GM21619 (cell line): ENCODE measurements at regions not wholly inside any gene's neighbourhood (a gene's known extent, or its start where the extent isn't known, plus 50 kb on each side); places are given as distances from the start of the nearest gene placed in this dataset.

Experiments used
- ATAC-seq: cut with Tn5 transposase; IDR thresholded peaks from one replicate; pipeline ENCODE4 v1.9.1; 2021; ENCODE audit not compliant: unreplicated experiment

DNA sequence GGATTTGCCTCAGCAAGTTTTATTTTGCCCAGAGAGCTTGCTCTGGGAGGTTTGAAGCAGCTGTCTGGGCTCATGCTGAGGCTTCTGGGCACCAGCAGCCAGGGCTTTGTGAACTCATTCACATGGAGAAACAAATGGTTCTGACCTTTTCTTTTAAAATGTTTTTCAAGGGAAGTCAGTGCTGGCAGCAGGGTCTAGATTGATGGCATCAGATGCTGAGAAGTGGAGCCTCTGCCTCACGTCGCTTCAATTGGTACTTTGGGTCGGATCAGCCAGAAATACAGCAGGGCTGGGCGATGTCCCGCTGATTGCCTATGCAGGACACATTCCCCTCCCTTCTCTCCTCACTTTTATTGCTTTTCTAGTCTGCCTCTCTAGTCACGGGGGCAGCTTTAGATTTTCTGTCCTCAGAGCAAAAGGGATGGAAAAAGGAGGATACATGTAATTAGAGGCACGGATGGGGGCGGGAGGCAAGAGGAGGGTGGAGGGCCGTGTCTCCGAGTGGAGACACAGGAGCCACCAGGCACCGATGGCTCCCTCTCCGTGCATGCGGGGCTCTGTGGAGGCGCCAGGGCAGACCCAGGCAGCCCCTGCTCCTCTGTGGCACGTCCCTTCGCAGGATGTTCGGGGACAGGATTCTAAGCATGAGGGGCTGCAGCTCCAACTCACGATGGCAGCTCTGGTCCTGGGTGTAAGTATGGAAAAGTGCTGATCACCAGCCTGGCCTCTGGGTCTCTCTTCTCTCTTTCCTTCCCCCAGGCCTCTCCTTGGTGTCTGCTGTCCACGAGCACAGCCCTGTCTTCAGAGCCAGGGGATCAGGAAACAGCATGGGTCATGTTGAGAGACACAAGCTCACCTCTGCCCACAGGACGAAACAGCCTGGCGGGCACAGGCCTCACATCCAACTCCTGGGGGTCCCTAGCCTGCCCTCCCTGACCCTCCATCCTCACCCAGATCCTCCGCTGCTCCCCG lies 116.1 kb downstream of the FAM43A start:
- ATAC-seq, result no peak

DNA sequence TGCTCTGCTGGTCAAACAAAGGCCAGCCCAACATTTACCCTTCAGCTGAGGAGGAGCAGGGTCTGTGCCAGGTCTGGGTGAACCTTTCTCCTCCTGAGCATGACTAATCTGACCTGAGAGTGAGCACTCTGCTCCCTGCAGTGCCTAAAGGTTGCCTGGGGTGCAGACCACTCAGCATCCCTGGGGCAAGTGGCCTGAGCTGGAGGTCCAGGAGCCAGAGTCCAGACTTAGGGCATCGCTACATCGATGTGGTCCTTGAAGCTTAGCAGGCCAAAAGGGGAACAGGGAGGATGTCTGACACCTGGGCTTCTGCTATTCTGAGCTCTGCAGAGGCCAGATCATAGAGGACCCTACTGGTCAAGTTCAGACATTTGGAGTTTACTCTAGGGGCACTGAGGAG lies 119.1 kb downstream of the FAM43A start:
- ATAC-seq, result no peak

DNA sequence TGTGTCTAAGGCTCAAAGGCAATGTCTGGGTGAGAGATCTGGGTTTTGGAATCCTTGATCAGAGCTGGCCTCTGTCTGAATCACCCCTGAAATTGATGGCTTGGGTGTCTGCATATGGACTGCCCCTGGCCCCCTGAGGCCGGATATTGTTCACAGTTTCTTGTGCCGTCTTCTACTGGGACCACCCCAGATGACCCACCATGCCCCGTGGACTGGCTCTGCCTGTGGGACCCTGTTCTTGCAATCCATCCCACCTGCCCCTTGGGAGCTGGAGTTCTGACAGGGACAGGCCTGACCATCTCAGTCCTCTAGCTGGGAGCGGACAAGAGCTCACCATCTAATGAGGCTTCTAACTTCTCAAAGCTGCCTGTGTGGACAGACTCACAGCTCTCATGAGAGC lies 119.9 kb downstream of the FAM43A start:
- no peak for ATAC-seq

DNA sequence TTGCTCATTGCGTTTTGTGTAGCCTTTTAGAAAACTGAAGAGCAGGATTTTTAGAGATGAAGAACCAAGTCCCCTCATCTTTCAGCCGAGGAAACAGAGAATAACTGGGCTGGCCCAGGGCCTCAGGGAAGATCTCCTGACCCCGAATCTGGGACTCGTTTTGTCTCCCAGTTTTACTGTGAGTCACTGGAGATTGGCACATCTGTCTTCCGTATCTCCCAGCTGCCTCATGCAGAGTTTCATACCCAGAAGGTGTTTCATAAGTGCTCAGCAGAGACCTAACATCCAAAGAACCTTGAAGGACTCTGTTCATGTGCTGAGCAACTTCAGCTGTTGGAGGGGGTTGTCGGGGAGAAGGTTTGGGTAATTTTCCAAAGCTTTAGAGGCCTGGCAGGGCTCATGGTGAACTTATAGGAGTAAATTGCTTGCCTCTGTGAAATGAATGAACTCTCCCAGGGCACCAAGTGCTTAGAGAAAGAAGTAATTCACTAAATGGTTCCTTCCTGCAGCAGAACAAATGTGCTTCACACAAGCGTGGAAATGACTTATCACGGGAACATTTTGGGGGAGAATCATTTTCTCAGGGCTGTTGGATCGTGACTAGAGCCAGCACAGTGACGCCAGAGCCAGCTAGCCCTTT lies 121.4 kb downstream of the FAM43A start:
- ATAC-seq, result no peak

DNA sequence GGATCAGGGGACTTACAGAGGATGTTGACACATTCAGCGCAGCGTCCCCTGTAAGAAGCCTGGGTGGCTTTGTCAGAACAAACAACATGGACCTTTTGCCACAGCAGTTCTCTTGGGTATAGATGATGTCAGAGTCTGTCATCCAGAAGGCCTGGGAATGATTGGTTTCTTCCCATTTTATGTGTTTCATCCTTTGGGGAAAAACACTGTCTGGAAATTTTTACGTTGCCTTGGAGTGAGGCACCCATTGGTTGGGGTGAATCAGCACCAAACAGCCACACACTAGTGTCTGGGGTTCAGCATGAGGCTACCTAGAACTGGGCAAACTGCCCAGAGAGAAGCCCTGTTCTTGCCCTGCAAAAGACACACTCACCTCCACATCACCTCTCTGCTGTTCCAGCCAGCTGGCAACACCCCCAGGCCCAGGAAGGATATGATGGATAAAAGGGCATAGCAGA lies 123.0 kb downstream of the FAM43A start:
- no peak for ATAC-seq

DNA sequence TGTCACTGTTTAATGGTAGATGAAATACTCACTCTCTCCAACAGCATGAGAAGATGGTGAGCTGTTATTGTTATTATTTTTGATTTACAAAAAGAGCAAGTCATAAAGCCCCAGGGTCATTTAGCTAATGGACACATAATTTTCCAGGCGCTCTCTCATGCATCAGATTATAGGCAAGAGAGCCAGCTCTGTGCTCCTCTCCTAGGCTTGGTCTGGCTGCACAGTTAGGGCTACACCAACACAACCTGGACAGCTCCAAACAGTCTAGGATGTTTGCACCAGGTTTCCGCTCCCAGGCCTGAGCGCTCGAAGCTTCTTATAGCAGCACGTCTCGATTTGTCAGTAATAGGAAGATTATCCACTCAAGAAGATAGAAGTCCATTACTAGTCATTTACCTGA lies 123.7 kb downstream of the FAM43A start:
- no peak for ATAC-seq

DNA sequence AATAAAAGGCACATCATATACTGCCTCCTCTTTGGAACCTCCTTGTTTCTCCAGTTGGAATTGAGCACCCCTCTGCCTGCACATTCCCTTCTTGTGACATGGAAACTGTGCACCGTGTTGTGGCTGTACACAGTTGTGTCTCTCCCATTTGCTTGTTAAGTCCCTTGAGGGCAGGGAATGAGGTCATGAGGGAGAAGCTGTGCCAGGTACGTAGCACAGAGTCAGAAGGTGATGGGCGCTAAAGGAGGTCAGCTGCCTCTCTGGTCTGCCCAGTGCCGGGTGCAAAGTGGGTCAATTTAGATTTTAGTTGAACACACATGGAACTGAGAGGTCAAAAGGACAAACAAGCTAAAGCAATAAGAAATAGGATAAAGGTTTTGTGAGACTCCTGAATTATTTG lies 124.4 kb downstream of the FAM43A start:
- no peak for ATAC-seq

DNA sequence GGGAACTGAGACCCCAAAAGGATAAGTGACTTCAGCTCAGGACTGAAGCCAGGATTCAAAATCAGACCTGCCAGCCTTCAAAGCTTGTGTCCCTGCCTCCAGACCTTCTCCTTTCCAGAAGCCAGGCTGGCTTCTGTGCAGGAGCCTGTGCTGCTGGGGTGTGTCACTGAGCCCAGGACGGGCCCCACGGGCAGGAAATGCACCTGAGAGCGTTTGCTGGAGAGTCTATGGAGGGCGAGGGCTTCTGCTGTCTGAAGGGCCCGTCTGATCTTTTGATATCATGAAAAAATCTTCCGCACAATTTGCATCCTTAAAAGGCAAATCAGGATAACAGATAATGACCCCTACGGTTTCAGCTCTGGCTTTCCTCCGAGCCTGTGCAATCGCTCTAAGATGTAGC lies 125.4 kb downstream of the FAM43A start:
- ATAC-seq, result no peak

DNA sequence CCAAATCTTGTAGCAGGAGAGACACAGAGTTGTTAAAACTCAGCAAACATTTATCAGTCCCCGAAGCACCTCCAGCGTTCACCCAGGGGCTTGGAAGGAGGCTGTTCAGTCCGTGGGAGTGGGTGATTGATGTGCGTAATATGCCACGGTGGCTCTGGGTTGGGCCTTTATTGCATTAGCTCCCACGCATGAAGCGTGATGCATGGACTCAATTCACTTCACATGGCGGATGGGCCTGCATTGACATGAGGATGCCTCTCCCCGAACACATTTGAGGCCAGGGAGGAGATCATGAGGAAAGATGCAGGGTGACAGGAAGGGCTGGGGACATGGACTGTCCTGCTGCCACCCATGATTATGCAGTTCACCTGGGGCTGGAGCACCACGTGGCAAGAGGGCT lies 126.5 kb downstream of the FAM43A start:
- ATAC-seq, result no peak

DNA sequence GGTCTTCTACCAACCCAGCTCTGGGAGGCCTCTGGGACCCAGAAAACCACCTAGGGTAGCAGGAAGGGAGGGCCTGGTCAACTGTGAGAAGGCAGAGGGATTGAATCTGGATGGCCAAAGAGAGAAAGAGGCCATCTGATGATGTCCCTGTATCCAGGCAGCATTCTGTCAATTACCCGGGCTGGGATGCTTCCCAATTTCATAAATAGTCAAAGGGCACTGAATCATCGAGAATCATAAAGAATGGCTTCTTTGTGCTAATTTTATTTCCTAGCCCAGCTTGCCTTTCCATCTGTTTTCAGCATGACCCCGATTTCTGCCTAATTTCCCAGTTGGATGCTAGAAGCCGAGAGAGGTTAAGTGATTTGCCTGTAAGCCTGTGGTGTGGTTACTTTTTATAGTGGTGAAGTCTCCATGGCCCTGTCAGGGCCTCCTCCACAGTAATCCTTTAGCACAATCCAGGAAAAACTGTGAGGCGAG lies 129.2 kb downstream of the FAM43A start:
- no peak for ATAC-seq

DNA sequence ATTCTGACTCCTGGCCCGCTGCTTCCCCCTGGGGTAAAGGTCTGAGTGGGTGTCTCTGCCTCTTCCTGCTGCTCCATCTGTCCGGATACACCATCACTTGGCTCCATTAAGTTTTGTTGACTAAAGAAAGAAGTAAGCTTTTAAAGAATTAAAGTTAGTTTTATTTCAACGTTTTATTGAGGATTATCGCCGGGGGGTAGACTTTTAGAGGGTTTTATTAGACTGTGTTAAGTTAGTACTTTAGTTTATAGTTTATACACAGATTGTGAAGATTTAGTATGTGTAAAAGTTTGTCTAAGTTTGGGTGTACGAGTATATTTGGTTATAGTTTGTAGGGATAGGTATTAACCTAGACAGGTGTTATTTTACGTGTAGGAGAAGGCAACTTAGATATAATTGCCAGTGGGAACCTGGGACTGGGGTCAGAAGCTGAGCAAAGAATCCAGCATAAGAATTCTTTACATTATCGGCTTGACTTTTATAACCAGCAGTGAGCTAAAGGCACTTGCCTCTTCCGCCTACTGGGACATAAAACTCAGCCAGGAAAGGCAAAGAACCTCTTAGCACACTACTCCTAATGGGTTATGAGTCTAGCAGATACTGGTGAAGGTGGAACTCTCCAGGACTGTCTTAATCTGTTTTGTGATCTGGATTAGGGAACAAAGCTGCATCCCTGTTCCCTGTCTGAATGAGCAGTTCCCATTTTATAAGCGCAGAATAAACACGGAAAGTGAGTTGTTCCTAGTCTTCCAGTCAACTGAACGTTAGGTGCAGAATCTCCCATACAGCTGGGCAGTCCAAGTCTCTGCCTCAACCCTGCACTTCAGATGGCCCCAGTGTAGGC lies 131.3 kb downstream of the FAM43A start:
- no peak for ATAC-seq

DNA sequence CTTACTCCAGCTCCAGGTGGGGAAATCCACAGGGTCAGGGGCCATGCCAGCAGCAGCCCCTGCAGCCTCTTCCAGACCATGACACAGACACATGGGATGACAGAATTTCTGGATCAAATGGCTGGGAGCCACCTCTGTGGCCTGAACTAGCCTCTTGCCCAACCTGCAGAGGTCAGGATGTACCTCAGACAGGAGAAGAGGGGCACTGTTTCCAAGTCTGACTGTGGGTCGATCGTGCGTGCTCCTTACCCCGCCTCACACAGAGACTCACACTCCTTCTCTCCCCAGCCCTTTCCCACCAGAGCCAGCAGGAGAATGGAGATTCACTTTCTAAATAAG lies 131.9 kb downstream of the FAM43A start:
- ATAC-seq, result no peak

DNA sequence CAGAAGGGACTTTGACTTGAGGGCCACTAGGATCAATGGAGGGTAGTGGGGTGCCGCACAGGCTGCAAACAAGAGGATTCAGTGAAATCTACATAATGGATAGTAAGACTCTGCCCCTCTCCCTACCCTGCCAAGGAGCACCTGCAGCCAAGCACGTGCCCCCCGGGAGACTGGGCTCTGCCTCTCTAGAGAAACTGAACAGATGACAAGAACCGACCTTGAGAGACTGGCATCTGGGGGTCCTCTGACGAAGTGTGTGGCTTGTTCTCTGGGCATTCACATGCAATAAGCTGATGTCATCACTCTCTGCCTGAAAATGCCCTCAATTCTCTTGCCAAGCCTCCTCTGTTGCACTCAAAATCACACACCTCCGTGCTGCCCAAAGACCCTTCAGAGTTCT lies 132.3 kb downstream of the FAM43A start:
- ATAC-seq, result no peak

DNA sequence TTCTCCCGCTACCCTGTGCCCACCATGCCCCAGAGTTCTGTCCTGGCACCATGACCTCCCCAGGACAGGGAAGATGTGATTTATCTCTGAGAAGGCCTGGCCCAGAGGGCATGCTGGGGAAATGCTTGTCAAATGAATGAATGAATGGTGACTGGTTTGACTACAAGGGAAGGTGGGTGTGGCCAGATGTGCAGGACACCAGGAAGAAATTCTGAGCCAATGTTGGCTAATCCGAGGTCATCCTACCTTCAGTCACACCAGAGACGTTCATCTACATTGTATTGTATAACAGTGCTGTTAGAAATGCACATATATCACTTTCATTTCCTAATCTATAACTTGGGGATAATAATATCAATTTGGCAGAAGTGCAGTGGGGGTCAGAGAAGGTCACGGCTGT lies 138.4 kb downstream of the FAM43A start:
- no peak for ATAC-seq

DNA sequence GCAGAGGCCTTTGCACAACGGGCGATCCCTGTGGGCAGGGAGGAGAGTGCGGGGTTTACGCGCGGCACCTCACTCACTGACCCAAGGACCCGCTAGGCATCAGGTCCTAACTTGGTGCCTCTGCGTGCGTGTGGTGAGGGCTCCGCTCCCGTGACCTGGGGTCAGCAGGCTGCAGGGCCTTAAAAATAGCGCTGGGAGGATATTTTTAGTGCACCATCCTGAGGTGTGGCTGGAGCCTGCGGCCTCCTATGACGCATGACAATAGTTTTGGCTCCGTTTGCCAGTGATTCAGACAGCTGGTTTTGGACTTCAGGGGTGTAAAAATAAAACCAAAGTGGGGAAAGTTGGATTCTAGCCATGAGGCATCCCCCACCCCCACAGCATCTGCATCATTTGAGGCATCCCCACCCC lies 139.0 kb downstream of the FAM43A start:
- ATAC-seq, result no peak

DNA sequence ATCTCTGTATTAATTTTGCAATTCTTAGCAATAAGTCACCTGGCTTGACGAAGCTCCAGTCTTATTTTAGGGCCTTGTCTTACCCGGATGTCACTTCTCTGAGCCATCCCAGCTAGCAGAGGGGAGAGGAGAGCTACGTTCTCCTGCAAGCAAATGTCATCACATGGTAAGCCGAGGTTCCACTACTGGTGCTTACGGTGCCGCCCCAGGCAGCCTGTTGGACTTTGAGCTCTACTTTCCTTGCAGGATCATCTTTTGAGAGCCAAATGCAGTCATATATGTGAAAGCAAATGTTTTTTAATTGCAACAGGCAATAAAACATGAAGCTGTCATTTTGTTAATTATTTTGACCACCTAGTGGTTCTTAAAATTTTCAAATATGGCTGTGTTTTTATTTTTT lies 140.9 kb downstream of the FAM43A start:
- ATAC-seq, result no peak

DNA sequence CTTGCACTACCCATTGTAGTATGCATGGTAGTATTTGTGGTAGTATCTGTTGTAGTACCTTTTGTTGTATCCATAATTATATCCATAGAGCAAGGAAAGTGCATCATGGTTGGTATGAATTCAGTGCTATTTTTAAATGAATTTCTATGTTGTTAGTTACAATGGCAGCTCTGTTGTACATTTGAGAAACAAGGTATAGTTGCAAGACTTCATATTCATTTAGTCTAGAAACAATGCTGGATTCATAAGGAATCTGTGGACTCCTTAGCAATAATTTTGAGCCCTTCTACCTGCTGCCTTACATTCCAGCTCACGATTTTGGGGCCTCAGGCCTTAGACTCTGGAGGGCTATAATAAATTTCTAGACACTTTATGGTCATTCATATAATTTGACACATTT lies 141.8 kb downstream of the FAM43A start:
- ATAC-seq, result no peak

DNA sequence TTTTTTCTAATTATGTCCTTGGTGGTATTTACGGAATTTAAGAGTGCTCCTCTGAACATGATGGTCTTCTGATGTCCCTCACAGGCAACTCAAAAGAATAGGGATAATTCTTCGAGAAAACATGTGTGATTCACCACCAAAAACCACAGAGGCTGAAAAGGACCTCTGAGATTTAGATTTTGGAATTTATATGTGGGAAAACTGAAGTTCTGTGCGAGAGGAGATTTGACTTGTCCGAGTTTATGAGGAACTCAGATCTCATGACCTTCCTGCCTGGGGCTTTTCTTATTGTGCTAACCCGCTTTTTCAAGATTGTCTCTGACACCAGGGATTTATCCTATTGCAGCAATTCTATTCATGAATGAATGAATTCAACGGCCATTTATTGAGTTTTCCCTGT lies 142.4 kb downstream of the FAM43A start:
- ATAC-seq, result no peak

DNA sequence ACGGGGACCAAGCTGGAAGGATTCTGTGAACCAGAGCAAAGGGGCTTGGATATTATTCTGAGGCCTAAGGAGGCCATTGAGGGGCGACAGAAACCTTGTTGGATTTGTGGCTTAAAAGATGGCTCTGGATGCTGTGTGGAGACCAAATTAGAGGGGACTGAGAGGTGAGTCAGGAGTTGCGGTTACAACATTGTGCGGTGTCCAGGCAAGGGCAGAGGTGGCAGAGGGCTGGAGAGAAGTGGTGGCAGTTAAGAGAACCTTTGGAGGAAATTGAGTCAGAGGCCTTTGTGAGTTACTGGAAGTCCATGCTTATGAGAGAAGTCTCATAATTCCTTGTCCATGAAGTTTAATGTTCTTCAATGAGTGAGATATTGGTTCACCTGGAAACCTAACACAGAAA lies 143.2 kb downstream of the FAM43A start:
- no peak for ATAC-seq

DNA sequence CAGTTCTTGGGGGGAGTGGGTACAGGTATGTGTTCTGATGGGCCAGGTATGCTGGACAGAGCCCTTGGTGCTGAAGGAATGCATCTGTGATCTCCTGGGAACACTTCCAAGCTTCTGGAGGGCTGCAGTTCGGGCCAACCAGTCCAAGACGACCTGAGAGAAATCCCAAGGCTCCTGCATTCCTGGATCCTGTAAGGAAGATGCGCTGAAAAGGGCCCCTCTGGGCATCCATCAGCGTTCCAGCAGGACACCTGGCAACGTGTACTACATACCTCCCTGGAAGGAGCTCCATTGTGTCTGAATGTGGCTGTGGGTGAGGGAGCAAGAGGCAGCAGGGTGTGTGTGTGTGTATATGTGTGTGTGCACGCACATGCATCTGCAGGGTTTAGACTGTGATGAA lies 144.7 kb downstream of the FAM43A start:
- ATAC-seq, result no peak

DNA sequence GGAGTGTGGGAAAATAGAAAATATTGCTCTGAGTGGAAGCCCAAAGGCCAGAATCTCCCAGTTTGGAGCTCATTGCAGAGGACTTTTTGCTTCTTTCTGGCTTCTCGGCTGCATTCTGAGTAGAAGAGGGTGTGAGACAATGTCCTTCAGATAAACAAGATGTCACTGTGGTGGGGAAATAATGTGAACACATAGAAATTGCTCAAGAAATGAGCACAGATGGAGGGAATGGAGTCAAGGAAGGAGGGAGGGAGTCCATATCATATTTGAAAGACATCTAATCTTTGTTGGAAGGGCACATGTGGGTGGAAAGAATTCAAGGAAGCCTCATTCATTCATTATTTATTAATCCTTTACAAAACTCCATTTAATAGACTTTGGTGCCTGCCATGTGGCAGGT lies 145.3 kb downstream of the FAM43A start:
- no peak for ATAC-seq
